ENCODE measurements at regions not wholly inside any gene's neighbourhood (a gene's known extent, or its start where the extent isn't known, plus 50 kb on each side); places are given as distances from the start of the nearest gene placed in this dataset.
"Not testable (repeated sequence)": the region's sequence is repeated elsewhere in the genome, so short reads cannot be mapped to it uniquely, and the experiment has no call there.

DNA sequence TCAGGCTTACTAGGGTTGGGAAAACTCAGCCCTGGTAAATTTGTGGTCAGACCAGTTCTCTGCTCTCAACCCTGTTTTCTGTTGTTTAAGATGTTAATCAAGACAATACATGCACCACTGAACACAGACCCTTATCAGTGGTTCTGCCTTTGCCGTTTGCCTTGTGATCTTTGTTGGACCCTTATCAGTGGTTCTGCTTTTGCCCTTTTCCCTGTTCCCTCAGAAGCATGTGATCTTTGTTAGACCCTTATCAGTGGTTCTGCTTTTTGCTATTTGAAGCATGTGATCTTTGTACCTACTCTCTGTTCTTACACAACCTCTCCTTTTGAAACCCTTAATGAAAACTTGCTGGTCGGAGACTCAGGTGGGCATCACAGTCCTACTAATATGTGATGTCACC lies 133.9 kb upstream of the NBPF11 start:
- TF ChIP-seq KAT8 (CRISPR knock-in tag; IDR thresholded peaks at IDR 0.05); RNF2 (conservative IDR thresholded peaks at IDR 0.05; ENCODE audit: low read depth); SMARCE1 (IDR thresholded peaks at IDR 0.05; ENCODE audit: borderline replicate concordance); KMT2A (CRISPR knock-in tag; IDR thresholded peaks at IDR 0.05); ZNF644 (CRISPR knock-in tag; IDR thresholded peaks at IDR 0.05; ENCODE audit: low read depth); ZNF660 (CRISPR knock-in tag; IDR thresholded peaks at IDR 0.05; ENCODE audit: borderline replicate concordance, low read depth); SIN3A (IDR thresholded peaks at IDR 0.05; ENCODE audit: borderline replicate concordance, low read depth, low read length); PHF8 (CRISPR knock-in tag; IDR thresholded peaks at IDR 0.05): not testable (repeated sequence)
- TF ChIP-seq, protein P1, sequence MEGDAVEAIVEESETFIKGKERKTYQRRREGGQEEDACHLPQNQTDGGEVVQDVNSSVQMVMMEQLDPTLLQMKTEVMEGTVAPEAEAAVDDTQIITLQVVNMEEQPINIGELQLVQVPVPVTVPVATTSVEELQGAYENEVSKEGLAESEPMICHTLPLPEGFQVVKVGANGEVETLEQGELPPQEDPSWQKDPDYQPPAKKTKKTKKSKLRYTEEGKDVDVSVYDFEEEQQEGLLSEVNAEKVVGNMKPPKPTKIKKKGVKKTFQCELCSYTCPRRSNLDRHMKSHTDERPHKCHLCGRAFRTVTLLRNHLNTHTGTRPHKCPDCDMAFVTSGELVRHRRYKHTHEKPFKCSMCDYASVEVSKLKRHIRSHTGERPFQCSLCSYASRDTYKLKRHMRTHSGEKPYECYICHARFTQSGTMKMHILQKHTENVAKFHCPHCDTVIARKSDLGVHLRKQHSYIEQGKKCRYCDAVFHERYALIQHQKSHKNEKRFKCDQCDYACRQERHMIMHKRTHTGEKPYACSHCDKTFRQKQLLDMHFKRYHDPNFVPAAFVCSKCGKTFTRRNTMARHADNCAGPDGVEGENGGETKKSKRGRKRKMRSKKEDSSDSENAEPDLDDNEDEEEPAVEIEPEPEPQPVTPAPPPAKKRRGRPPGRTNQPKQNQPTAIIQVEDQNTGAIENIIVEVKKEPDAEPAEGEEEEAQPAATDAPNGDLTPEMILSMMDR (CRISPR knock-in tag; IDR thresholded peaks at IDR 0.05), result not testable (repeated sequence)
- TF ChIP-seq, protein P2, sequence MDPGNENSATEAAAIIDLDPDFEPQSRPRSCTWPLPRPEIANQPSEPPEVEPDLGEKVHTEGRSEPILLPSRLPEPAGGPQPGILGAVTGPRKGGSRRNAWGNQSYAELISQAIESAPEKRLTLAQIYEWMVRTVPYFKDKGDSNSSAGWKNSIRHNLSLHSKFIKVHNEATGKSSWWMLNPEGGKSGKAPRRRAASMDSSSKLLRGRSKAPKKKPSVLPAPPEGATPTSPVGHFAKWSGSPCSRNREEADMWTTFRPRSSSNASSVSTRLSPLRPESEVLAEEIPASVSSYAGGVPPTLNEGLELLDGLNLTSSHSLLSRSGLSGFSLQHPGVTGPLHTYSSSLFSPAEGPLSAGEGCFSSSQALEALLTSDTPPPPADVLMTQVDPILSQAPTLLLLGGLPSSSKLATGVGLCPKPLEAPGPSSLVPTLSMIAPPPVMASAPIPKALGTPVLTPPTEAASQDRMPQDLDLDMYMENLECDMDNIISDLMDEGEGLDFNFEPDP (CRISPR knock-in tag; conservative IDR thresholded peaks at IDR 0.05), result not testable (repeated sequence)
